ENCODE measurements at regions not wholly inside any gene's neighbourhood (a gene's known extent, or its start where the extent isn't known, plus 50 kb on each side); places are given as distances from the start of the nearest gene placed in this dataset.
"Not testable (repeated sequence)": the region's sequence is repeated elsewhere in the genome, so short reads cannot be mapped to it uniquely, and the experiment has no call there.

DNA sequence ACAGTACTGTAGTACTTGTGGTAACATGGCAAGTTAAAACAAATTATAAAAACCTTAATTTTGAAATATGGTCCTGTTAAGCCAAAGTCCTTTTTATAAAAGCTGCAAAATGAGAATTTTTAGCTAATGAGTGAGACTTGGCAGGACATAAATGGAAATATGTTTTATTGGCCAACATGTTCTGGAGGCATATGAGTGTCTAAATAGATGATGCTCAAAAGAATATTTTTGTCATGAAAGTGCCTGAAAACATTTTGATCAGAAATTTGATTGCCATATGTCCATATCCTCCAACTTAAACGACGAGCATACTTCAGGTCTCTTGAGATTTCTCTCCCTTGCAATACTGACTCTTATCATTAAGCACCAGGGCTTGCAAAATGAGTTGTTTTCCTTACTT lies 972.6 kb downstream of the TMTC2 start:
- DNase-seq = no peak

DNA sequence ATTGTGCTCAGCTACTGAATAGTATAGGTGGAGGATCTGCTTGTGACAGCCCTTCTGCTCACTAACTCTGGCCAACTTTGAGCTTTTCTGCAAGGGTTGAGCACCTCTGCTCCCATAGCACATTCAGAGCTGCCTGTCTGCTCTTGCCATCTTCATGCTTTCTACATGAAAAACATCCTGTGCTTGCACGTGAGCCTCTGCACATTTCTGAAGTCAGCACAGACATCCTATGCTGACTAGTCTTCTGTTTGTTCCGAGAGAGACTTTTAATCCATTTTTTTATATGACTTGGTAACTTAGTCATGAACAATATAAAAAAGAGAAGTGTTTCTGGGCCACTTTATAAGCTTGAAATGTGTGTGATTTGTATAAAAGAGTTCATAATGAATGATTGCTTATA lies 969.3 kb downstream of the TMTC2 start:
- DNase-seq = peak in 1 of 3 experiments; percentile 24

DNA sequence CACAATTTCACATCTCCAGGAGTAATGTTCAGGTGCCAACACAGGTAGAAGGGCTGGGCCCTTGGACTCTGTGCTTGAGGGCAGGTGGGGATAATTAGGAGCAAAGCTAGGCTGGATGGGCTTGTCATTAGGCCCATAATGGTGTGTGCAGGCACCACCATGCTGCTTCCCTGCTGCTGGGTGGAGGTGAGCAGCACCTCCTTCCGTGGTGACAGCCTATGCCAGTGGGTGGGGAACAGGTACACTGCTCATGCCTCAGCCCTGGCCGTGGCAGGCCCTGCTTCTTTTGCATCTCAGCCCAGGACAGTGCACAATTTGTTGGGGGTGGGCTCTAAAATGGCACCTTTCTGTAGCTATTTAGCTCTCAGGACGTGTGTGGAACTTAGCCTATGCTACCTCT lies 955.5 kb downstream of the TMTC2 start:
- no peak for DNase-seq

DNA sequence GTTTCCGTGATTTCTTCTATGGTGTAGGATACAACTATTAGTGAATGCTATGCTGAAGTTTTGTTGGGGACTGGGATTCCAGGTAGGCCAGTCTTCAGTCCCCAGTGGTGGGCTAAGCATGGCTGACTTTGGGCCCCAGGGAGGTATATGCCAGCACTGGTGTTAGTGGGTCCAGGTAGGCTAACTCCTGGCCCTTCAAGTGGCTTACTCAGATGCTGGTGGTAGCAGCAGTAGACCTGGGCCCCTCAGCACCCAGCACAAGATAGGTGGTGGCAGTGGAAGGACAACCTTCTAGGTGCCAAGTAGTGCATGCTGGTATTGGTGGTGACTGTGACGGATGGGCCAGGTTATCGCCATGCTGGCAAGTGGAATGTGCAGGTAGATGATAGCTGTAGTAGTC lies 955.1 kb downstream of the TMTC2 start:
- DNase-seq = no peak

DNA sequence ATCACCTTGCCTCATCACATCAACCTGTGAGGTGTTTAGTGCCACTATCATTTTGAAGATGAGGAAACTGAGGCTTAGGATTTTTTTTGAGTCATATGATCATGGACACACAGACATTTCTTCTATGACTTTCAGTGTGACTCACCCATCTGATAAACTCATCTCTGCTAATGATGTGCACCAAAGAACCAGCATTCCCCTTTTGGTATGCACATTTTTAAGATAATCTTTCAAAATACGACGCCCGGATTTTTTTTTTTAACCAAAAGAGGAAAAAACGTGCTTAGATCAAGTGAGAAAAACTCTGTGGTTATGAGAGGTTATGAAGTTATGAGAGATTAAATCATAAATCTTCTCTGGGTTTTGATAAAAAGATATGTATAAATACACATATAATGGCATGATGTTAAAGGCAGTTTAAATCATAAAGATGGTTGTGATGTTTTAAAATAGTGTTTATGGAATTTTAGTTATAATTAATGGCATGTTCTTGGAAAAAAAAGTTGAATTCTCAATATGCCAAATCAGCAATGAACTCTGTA lies 948.1 kb downstream of the TMTC2 start:
- DNase-seq = no peak

DNA sequence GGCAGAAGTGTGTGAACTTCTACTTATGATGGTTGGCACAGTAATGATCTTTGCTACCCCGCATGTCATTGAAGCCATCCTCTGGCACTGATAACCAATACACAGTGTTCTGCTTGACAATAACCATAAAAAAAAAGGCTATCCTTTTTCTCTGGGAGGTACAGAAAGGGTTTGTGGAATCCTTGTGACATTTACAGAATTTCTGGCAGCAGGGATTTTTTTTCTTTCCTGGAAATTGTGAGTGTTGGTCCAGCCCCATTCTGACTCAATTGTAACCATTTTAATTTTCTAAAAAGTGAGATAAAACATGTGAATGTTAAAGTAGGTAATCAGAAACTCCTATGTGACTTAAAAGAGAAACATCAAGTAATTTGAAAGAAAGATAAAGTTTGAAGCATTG lies 943.8 kb downstream of the TMTC2 start:
- DNase-seq = no peak

DNA sequence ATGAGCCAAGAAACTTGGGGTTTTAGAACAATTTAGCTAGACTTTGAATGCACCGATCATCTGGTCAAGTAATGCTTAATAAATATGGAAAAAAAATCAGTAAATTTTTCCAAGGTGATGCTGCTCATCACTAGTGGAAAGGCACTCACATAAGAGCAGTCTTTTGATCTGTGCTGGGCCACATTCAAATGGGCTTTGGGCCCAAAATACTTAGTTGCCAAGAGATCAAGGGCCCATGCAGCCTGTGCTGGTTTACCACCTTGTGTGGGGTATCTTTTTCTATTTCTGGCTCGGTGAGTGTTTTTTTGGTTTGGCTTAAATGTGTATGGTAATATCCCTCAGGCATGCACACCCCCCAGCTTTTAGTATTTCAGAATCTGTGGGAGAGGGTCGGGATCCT lies 943.2 kb downstream of the TMTC2 start:
- DNase-seq = no peak

DNA sequence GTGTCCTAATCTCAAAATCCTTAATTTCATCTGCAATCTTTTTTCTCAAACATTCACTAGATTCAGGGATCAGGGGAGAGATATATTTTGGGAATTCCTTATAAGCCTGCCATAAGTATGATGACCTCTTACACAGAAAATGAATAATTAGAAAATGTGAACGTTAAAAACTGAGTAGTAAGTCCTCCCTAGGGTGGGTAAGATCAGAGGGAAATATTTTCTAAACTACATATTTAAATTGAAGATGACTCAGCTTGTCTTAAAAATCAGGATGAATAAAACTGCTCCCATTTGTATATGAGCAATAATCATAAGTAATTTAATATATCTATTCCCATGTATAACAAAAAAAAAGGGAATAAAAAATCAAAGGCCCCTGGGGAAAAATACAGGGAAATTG lies 935.5 kb downstream of the TMTC2 start:
- DNase-seq = no peak

DNA sequence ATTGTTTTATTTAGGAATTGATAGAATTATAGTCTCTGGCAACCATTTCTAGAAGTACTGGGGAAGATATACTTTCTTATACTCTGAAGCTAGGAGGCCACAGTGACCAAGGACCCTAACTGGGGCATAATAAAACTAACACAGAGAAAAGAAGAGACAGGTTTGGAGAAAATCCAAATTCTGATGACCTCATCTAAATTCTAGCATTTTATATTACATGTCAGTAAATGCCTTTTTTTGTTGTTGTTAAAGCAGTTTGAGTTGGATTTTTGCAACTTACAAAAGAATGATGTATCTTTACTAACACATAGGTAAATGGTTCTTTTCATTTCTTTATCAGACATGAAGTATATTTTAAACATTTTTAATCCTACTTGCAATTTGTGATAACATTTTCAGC lies 933.3 kb downstream of the TMTC2 start:
- DNase-seq = no peak

DNA sequence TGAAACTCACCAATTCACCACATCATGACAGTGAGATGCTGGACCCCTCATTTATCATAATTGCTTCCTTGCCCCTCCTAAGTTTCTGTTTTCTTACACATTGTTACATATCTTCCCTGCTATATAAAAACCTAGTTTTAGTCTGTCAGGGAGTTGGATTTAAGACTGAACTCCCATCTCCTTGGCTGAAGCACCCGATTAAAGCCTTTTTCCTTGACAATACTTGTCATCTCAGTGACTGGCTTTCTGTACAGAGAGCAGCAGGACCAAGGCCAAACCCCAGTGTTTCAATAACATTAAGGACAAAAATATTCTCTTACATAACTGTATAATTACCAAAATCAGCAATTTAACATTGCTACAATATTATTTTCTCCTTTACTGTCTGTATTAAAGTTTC lies 928.4 kb downstream of the TMTC2 start:
- no peak for DNase-seq

DNA sequence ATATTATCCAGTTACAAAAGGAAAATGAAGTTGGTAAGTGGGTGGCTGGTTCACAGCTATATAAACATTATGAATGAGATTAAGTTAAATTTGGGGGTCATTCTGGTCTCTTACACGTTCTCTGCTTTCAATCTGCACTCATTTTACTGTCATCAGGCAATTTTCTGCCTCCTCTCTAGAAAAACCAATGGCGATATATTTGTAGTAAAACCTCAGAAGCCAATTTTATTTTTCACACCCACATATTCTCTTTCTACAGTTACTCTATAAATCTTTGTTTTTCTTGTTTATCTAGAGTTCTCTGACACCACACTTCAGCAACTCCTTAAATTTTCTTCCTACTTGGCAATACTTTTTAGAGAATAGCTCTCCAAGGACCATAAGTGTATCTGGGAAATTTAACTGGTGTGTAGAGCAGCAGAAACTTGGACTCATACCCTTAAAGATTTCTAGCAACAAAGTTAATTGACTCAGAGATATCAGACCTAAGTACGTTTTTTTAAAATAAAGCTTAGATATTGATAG lies 926.9 kb downstream of the TMTC2 start:
- DNase-seq = no peak

DNA sequence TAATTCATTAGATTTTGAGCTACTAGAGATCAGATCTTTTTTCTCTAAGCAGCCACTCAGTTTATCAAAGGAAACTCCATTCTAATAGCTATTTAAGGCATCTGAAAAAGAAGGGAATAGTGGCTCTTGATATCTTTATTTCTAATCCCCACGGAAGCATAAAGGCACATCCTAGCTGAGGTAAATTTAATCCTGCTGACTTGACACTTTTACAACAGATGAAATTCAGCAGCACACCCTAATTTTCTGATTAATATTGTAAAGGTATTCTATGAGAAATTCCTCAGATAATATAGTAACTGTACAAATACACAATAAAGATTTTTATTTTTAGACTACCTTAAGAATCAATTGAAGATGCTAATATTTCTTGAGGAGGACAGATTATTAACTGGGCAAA lies 916.4 kb downstream of the TMTC2 start:
- DNase-seq = no peak

DNA sequence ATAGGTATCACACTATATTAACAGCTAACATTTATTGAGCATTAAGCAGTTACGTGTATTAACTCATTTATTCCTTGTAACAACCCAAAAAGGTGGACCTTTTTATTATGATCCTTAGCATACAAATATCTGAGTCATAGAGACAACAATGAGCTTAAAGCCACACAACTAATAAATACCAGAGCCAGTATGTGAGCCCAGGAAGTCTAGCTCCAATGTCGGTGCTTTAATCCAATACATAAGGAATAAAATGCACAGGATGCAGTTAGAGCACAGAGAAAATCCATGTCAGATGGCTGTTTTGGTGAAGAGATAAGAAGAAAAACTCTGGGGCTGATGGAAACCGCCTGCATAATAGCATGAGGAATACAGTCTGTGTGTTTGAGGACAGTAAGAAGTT lies 888.6 kb downstream of the TMTC2 start:
- DNase-seq = no peak

DNA sequence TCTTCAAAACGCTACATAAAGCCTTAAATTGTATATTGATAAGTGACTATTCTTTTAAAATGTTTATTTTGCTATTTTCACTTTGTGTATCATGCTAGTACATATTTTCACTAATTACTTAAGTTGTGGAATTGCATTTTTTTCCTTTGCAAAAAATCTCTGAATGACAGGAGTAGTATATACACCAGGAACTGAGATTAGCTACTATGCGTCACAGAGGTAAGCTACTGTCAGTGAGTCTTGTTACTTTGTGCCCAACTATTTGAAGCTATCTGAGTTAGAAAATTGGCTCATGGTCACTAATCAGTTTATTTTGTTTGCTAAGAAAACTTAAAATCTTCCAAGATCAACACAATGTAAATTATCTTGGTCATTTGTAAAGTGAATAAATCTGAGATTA lies 887.4 kb downstream of the TMTC2 start:
- DNase-seq = no peak

DNA sequence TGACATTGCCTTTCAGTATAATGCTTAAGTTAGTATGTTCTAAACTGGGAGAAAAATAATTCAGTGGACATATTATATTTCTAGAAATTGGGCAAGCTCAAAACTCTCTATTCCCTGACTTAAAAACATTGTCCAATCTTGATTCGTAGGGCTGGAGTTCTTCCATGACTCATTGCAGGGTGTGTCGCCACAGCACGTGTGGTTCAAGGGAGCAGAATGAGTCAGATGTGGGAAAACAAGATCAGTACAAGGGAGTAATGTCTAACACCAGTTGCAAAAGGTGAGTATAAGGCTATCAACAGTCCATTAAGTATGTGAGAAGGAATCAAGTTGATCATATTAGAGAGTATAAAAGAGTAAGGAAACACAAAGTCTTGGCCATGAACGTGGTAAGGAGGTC lies 887.0 kb downstream of the TMTC2 start:
- DNase-seq = no peak

DNA sequence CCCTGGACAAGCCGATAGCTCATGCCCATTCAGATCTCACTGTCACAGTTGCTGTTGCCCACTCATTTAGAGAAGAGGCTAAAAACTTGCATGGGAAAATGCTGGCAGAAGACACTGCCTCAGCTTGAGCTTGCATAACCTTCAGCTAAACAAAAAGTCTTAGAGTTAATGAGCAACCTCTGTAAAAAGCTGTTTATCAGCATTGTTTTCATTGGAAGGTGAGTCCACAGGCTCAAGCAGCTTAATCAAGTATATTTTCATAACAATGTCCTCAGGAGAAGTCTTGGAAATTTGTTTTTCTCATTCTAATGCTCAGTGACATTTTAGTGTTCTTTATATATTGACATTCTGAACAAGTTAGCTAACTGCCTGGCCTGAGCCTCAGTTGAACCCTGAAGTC lies 872.9 kb downstream of the TMTC2 start:
- peak in 1 of 3 experiments; percentile 43 for DNase-seq

DNA sequence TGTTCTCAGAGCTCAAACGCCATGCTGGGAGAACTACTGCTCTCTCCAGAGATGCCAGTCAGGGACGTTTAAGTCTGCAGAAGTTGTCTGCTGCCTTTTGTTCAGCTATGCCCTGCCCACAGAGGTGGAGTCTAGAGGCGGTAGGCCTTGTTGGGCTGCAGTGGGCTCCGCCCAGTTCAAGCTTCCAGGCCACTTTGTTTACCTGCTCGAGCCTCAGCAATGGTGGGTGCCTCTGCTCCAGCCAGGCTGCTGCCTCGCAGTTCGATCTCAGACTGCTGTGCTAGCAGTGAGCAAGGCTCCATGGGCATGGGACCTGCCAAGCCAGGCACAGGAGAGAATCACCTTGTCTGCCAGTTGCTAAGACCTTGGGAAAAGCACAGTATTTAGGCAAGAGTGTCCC lies 869.3 kb downstream of the TMTC2 start:
- not testable (repeated sequence) for DNase-seq

DNA sequence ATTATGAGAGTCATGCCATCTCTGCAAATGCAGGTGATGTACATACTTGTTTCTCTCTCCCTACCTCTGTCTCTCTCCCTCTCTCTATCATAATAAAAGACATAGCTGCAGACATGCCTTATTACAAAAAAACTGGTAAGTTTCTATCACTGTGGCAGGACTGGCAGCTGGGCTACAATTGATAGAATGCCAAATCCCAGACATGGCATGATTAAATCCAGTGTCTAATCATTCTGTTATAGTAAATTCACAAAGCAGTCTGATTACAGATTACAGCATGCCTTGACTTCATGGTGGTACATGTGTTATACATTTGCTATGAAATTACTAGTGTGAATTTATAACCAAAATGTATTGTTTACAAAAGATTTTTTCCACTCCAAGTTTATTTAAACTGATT lies 854.7 kb downstream of the TMTC2 start:
- DNase-seq = no peak

DNA sequence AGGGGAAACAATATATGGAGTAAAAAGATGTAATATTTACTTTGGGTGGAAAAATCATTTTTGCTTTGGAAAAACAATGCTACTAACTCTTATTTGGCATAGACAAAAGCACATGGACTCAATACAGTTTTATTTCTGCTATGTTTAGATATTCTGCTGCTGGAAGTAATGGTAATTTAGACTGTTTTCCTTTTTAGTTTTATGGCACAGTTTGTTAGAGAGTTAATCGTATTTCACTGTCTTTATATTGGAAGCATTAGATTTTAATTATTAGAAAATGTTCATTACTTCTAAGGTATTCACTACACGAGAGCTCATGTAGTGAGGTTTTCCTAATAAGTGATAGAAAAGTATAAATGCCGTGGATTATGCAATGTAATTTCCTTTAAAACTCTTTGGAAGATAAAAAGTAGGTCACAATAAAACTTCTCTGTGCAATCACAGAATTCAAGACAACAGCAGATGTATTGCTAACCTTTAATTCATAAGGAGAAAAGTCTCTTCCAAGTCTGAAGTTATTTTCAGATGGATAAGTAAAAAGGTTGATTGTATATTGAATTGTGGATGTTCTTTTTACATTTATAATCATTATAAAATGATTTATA lies 851.8 kb downstream of the TMTC2 start:
- DNase-seq = no peak

DNA sequence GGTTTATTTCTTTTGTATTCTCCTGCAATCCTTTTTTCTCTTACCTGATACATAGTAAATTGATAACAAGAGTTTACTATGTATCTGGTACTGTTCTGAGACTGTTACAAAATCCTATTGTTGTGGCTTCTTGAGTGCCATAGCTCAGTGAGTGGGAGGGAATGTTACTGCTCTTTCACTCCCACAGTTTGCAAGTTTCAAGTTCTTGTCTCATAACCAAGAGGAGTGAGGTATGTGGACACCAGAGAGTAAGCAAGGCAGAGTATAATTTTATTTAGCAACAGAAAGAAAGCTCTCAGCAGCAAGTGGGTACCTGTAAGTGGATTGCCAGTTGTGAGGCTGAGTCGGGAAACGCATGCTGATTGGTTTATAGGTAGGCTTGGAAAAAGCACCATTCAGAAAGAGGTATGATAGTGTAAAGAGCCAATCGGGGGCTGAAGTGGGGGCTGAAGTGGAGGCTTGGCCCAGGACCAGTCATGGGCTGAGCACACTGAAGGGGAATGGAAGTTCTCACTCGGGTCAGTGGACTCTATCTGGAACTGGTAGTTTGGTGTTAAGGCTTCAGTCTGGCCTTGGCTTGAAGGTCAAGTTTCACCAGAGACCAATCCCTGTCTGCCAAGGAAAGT lies 850.8 kb downstream of the TMTC2 start:
- DNase-seq = no peak

DNA sequence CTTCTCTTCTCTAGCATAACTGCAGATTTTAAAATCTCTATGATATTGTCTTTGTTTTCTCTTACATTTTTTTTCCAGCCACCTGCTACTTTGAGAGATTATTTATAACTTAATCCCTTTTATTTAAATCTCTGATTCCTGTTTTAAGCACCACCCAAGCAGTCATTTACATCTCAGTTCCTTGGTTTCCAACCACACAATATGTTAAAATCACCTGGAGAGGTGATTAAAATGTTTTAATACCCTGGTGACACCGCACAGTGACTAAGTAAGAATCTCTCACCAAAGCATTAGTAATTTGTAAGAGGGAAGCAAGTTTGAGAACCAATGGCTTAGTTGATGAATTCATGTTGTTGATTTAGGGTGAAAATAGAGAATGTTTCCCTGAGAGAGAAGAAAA lies 849.8 kb downstream of the TMTC2 start:
- DNase-seq = no peak

DNA sequence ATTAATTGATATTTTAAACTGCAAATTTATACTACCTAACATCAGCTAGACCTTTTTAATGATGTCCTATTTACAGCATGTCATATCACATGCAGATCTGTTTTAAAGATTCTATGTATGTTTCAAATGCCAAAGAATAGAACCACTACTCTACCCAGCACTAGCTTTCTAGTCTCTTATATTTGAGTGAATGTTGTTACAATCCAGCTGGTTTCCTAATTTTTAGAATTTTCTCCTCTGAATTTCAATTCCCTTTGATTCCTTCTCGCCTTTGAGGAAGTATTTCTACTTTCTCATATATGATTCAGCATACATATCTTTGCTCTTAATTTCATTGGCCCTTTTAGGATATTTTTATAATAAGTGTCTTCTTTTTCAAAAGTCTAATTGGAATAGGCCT lies 841.9 kb downstream of the TMTC2 start:
- DNase-seq = no peak

DNA sequence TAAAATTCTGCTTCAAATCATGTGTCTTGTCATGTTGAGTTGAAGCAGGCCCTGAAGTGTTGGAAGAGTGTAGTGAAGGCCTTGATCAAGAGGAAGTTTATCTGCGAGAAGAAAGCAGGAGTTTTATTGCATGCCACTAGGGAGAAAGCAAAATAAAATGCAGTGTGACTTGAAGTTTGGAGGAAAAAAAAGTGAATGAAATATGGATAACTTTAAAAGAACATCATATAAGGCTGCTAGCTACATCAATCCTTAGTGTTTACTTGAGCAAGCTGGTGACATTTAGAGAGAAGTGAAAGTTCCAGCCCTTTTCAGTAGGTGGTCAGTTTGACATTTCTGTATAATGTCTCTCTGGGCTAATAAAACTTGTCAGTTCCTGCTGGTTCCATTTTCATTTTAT lies 841.1 kb downstream of the TMTC2 start:
- no peak for DNase-seq

DNA sequence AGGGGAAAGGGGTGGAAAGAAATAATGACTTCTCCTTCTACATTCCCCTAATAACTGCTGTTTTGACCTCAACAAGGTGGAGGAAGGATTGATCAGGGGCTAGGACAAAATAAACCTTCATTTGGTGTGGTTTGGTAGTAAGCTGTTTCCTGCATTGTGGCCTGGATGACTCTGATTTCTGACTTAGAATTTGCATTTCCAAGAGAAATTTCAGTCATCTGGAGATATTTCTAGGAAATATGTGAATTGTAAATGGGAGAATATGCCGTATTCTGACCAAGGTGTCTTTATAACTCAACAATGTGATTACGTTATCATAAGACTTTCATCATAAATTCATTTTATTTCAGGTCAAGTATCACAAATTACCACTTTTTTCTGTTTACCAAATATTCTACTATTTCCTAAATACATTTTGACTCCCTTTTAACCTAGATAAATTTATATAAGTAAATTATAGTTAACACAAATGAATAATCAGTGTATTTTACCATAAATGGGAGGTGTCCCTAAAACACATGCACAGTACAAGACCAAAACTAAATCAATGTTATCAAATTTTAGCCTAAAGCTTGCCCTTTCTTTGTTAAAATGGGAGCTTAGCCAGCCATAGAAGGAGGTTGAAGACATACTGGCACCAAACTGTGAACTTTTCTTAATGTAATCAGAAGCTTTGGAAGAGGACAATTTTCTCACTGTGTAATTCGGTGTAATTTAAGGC lies 828.8 kb downstream of the TMTC2 start:
- DNase-seq = no peak
